NCI-H2171 treated with DMSO at 0.1 percent for 48 hours (cell line): ENCODE measurements at regions not wholly inside any gene's neighbourhood (a gene's known extent, or its start where the extent isn't known, plus 50 kb on each side); places are given as distances from the start of the nearest gene placed in this dataset.
"Not testable (repeated sequence)": the region's sequence is repeated elsewhere in the genome, so short reads cannot be mapped to it uniquely, and the experiment has no call there.

Source experiments
- DNase-seq: peaks from one replicate; lab custom pipeline; 2025; lab: John Stamatoyannopoulos, UW

DNA sequence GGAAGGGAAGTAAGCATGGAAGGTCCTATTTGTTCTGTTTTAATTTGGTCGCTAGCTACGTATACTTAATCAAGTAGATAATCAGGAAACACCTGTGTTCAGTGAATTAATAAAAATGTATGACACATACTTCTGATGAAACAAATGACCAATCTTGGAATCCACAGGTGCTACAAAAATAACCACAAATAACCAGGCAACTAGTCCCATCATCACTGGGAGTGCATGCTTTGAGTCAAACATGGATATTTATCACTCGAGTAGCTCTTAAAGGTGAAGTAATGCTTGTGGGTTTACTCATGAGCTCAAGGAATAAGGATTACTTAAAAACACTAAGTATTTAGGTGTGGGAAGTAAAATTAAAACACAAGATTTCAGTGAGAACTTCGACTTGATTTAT lies 285.6 kb upstream of the ID4 start:
- no peak for DNase-seq

DNA sequence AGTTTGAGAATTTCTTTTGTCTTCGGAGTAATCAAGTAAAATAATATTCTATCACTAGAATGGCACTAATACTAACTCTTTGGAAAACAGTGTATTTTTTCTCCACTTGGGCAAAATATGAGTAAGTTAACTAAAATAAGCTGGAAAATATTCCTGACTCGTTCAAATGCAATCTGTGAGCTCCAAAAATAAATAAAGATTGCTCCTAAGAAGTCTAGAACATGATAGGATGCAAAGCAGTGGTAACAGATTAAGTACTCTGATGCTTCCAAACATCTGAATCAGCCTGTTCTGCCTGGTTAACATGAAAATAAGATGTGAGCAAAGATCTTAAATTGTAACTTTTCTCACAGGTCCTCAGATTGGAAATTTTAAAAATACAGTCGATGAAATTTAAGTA lies 285.1 kb upstream of the ID4 start:
- no peak for DNase-seq

DNA sequence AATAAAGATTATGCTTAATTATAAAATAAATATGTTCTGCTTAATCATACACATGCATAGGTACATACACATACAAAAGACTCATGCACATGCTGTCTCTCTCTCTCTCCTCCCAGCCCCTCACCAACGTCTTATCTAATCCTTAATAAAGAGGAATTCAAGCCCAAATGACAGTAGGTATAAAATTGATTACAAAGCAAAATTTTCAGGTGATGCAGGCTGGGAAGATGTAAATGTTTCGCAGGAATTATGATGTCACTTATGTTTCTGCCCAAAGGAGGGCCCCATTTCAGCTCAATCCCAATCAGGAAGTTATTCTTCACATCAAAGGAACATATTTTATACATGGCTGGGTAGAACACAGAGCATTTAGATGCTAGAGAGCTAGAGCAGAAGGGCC lies 284.6 kb upstream of the ID4 start:
- DNase-seq: no peak

DNA sequence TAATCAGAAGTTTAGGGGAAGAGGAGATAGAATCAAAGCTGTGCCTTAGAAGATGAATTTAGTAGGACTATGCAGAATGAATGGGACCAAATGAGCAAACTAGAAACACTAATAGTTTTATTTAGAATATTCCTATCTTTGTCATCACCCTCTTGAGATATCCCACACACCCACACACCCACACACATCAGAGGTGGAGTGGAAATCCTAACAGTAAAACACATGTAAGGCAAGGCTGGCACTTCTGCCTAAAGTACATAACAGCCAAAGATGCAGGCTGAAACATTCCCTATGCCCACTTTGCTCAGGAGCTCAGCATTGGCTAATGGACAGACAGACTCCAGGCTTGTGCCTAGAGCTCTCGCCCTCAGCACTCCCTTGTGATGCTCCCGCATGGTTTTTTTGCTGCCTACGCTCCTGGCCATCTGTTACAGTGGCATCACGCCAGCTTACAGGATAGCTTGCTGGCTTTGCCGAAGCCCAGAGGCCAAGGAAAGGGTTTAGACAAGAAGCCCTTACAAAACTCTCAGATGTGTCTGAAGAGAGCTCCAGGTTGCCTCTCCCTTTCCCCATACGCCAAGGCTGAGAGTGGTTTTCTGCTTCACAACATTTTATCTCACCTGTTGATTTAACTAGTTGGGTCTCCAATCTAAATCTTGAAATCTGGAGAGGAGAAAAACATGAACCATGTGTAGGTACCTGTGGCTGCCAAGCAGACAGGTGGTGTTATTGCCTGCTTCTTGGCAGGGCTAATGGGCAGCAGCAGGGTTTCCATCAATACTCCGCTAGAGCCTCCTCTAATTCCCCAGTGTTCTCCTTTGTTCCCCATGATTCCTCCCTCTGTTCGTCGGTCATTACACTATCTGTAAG lies 282.6 kb upstream of the ID4 start:
- DNase-seq: peak; percentile 100

DNA sequence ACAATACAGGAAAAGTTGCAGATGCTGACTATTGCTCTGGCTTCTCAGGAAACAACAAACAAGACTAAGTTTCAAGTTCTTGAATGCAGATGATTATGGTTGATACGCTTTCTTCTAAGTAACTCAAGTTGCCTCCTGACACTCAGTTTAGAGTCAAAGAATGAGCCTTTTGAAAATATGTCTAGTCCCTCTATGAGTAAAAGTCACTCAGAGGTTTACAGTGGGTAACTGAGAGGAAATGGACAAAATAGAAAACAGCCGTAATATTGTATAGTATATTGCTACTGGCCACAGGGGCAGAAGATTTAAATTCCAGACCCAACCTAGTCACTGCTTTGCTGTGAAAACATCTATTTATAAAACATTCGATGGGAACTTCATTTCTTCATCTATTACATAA lies 280.0 kb upstream of the ID4 start:
- no peak for DNase-seq

DNA sequence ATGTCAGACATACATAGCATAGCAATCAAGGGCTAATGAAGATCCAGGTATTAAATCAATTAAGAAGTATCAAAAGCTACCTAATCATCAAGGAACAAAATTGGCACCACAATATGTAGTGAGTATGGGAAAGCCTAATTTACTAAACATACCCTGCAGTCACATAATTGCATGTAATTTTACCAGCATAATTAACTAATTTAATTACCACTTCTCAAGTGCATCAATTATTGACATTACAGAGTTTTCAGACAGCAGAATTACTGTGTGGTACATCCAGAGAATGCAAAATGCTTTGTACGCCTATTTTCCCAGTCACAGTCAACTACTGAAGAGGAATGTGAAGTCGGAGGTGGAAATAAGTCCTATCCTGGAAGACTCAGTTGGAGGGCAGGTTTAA lies 279.0 kb upstream of the ID4 start:
- no peak for DNase-seq

DNA sequence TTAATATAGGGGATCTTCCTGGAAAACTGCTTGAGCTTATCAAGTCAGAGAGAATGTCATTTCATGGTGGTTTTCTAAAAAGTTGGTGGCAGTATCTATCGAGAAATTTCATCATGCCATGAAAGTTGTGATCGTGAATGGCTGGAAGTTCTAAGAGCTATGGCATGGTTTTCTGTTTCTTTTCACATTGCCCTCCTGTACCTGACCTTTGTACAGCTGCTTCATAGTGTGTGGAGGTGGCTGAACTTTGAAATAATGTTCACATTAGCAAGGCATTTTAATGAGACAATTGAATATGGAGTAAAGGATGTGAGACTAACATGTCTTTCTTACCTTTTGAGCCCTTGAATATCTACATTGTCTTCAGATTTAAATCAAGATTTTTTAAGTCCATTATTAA lies 278.2 kb upstream of the ID4 start:
- no peak for DNase-seq

DNA sequence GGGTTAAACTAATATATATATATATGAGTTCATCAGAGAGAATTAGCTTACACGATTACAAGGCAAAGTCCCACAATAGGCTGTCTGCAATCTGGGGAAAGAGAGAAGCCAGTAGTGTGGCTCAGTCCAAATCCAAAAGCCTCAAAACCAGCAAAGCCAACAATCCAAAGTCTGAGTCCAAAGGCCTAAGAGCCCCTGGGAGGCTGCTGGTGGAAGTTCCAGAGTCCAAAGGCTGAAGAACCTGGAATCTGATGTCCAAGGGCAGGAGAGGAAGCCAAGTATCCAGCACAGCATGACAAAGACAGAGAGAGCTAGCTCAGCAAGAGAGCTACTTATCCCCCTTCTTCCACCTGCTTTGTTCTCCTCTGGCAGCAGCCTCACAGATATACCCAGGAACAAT lies 274.7 kb upstream of the ID4 start:
- DNase-seq: no peak

DNA sequence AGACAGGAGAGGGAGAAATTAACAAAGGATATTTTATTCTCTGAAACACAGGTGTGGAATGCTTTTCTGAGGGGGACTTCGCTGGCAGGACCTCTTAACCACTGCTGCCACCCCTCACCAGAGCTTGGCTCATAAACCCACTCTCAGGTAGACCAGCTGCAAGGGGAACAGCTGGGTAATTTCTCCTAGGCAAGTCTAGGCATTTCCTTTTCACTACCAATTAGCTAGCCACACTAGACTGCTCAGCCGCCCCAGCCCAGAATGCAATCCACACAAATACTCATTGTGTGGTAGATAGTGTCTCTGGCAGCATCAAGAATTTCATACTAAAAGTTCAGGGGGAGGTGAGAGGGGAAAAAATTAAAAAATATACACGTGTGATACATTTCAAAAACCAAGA lies 267.6 kb upstream of the ID4 start:
- peak; percentile 97 for DNase-seq

DNA sequence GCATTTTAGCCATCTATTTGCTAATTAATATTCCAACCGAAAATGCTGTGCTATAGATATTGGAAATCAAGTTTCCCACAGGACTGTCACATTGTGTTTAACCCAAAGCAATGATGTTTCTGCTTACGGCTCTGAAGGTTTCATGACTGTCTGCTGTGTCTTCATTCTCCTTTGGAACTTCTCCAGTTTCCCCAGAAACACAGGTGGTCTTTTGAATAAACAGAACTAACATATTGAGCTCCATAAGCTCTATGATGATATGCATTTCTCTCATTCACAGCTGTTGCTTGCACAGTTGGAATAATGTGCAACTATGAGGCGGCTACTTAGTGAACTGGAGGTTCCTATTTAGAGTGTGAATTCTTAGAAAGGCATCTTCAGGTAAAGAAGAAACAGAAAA lies 266.0 kb upstream of the ID4 start:
- DNase-seq: peak; percentile 92

DNA sequence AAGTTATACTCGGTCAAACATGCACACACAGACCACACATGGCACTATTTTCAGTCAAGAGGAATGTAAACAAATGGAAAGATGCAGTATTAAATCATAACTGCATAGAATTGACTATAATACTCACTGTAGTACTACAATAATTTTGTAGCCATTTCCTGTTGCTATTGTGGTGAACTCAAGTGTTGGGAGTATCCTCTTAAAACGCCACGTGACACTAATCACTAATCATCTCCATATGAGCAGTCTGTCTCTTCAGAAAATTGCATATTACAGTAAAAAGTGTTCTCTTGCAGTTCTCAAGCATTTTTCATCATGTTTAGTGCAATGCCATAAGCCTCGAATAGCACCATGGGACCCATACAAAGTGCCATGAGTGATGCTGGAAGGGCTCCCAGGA lies 258.7 kb upstream of the ID4 start:
- no peak for DNase-seq

DNA sequence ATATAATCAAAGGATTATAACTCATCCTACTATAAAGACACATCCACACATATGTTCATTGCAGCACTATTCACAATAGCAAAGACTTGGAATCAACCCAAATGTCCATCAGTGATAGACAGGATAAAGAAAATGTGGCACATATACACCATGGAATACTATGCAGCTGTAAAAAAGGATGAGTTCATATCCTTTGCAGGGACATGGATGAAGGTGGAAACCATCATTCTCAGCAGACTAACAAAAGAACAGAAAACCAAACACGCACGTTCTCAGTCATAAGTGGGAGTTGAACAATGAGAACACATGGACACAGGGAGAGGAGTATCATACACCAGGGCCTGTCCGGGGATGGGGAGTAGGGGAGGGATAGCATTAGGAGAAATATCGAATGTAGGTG lies 253.0 kb upstream of the ID4 start:
- DNase-seq: not testable (repeated sequence)

DNA sequence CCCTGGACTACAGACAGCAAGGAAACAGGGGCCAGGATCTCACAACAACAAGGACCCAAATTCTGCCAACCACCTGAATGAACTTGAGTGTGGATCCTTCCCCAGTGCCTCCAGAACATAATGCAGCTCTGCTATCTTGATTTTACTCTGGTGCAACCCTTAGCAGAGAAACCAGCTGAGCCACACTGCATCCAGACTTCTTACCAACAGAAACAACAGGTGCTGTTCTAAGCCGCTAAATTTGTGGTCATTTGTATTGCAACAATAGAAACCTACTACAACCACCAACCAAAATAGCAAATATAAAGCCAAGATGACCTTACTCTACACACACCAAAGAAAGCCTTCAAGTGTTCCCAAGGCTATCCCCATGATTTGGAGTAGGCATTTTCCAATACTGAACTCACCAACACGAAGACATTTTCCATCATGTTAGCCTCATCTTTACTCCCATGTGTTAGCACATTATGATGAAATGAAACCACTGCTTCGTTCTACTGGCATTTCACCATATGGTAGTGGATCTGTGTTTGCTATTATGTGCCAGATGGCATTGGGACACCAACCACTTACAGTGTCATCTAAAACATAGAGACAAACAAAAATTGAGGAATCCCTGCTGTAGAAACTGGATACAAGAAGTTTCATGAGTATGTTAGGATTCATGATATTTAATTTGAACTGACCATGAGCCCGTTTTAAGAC lies 249.8 kb upstream of the ID4 start:
- peak; percentile 96 for DNase-seq

DNA sequence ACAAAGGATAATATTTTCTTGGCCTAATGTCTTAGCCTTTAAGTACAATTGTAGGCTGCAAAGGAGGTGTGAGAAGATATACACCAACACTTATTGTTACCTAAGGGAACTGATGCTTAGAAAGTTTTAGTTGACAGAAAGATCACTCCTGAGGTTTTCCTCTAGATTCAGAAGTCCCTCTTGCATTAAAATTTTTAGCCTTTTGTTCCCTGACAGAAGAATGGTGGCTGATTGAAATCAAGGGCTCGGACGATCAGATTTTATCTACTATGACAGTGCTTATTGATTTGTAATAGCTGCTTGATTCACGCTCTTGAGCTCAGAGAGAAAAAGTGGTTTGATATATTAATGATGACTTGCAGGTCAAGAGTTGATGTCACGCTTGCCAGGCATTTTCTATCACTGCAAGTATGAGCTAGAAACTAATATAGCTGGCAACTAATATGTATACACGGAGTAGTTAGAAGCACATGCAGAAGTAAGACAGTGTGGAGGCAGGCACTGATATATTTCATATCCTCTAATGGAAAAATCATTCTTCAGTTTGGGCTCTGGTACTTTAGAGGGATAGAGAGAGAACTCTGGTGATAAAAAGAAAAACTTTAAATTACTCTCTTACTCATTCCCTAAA lies 246.6 kb upstream of the ID4 start:
- DNase-seq: no peak

DNA sequence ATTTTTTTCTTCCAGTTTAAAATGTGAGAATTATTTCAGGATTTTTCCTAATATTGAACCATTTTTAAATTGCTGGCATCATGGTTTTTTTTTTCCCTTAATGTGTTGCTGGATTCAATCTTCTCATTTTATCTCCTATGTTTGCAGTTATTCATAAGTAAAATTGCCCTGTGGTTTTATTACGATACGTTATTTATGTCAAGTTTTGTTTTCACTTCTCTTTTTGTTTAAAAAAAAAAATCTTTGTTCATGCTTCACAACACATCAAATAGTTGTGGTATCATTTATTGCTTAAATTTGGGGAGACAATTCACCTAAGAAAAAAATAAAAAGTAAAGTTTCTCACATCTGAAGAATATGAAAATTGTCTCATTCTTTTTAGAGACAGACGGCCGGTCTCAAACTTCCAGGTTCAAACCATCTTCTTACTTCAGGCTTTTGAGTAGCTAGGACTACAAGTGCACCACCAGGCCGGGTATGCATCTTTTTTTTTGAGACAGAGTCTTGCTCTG lies 239.3 kb upstream of the ID4 start:
- no peak for DNase-seq

DNA sequence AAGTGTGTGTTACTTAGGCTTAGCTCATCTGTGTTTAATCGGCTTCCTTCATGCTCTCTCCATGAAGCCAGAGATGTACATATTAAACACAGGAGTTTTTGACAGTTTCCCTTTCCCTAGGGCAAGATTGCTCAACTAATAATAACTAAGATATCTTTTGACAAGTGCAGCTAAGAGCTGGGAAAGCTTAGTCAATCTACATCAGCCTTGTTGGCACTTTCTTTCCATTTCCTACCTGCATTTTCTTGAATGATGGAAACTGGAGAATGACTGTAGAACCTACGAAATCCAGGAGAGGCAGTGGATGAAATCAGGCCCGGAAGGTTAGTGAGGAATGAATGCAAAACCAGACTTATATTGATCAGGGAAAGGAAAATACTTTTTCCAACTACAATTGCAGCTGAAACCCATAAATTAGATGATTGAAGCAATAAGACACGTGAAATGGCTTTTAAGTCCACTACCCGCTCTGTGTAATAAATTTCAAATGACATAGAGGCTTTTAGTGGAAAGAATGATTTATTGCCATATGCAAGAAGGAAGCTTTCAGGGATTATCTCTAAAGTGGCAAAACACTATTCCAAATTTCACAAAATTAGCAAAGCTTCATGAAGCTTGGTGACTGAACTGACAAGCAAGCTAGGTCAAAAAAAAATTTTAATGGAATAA lies 237.2 kb upstream of the ID4 start:
- DNase-seq: no peak

DNA sequence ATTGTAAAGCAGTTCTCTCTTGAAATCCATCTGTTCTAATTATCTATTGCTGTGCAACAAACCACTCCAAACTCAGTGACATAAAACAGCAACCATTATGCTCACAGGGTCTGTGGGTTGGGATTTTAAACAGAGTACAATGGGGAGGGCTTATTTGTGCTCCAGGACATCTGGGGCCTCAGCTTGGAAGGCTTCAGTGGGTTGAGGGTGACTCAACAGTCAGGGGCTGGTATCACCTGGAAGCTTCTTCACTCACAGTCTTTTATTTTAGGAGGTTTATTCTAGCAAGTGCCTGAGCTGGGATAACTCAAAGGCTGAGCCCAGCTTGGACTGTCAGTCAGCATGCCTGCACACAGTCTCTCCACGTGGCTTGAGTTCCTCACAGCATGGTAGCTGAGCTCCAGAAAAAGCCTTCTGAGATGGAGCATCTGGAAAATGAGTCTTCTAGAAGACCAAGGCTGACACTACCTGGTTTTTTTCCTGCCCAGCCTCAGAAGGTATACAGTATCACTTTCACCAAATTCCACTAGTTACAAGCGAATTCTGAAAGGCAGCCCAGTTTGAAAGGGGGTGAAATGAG lies 234.6 kb upstream of the ID4 start:
- peak; percentile 59 for DNase-seq

DNA sequence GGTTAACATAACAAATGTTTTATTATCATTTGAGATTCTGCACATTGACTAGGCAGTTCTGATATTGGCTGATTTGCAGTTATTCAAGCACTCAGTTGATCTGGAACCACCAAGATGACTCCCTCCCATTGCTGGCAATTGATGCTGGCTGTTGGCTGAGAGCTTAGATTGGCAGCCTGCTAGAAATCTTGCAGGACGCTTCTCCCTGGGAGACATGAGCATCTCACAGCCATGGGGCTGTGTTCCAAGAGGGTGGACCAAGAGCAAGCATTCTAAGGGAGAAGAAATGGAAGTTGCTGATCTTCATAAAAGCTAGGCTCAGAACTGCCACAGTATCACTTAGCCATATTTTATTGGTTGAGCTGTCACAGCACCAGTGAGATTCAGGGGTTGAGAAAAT lies 233.4 kb upstream of the ID4 start:
- DNase-seq: no peak

DNA sequence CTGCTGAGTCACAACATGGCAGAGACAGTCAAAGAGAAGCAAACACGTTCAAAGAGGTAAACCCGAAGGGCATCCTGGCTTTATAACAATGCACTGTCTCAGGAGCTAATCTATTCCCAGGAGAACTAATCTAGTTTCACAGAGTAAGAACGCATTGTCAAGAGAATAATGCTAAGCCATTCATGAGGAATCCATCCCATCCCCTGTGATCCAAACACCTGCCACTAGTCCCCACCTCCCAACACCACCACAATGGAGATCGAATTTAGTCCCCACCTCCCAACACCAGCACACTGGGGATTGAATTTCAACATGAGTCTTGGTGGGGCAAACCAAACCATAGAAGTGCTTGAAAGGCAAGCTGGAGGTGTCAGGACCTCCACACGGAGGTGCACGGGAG lies 231.5 kb upstream of the ID4 start:
- DNase-seq: peak; percentile 88

DNA sequence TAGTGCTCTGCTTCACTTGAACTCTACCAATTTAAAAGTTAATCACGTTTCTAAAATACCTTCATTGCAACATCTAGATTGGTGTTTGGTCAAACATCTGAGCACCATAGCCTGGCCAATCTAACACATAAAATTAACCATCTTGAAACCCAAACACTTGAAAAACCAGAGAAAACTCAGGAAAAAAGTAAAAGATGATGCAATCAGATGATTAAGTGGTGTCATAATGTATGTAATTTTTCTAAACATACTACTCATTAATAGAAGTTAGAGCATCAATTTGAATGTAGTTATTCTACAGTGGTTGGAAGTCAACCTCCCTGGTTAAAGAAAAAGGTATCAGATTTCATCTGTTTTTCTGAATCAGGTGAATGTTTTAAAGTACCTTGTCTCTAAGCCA lies 228.6 kb upstream of the ID4 start:
- no peak for DNase-seq

DNA sequence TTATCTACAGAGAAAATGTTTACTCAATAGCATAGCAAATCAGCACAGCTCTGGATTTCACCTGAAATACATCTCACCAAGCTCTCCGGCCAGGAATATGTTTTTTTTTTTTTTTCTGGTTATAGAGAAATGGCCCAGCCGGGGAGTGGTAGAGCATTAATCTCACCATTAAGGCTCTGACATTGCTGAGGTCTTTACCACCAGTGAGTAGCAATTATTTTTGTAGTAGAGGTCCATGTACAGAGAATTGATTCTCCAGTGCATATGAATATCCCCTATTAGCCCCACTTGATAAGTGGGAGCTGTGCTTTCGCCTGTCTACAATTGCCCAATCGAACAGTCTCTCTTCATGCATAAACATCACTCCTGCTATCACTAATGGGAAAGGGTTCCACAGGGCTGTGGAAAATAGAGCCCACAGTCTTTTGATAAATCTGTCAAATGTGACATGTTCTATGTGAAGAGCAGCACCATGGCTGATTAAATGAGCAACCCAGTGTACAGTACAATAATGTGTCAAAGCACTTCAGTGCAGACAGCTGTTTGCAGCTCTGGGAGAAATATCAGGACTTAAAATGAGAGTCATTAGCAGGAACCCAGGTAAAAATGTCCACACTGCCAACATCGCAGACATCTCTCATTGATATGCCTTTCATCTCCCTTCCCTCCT lies 227.1 kb upstream of the ID4 start:
- DNase-seq: no peak
